H9 (cell line): ENCODE measurements at regions not wholly inside any gene's neighbourhood (a gene's known extent, or its start where the extent isn't known, plus 50 kb on each side); places are given as distances from the start of the nearest gene placed in this dataset.

Experiments
- DNase-seq: peaks from one replicate; pipeline ENCODE4 v3.0.0-alpha.2; 2017
- H2AFZ ChIP-seq: one replicate; pipeline ENCODE4 v1.6.1; 2013; ENCODE audit warnings: mild to moderate bottlenecking, low read length, control low read depth, moderate library complexity
- H2AK5ac ChIP-seq: 2 replicates; pipeline ENCODE4 v1.6.1; 2013; ENCODE audit warnings: low read length, control low read depth, mixed read lengths; ENCODE audit not compliant: insufficient read length
- H2BK120ac ChIP-seq: one replicate; pipeline ENCODE4 v1.6.1; 2013; ENCODE audit warnings: low read depth, mild to moderate bottlenecking, low read length, control low read depth, inconsistent platforms; ENCODE audit not compliant: poor library complexity, severe bottlenecking
- H2BK12ac ChIP-seq: 2 replicates; pipeline ENCODE4 v1.6.1; 2013; ENCODE audit warnings: low read length, control low read depth, mixed read lengths, low read depth; ENCODE audit not compliant: insufficient read length
- H2BK15ac ChIP-seq: 2 replicates; pipeline ENCODE4 v1.6.1; 2013; ENCODE audit warnings: low read depth, low read length, control low read depth
- H2BK20ac ChIP-seq: one replicate; pipeline ENCODE4 v1.6.1; 2013; ENCODE audit warnings: low read depth, mild to moderate bottlenecking, low read length, control low read depth, inconsistent platforms; ENCODE audit not compliant: poor library complexity, severe bottlenecking
- H2BK5ac ChIP-seq: 2 replicates; pipeline ENCODE4 v1.6.1; 2013; ENCODE audit warnings: low read length, control low read depth, mixed read lengths; ENCODE audit not compliant: insufficient read length
- H3K14ac ChIP-seq: 2 replicates; pipeline ENCODE4 v1.6.1; 2013; ENCODE audit warnings: low read length, control low read depth; ENCODE audit not compliant: insufficient read depth
- H3K18ac ChIP-seq: 2 replicates; pipeline ENCODE4 v1.6.1; 2013; ENCODE audit warnings: low read depth, mild to moderate bottlenecking, mixed read lengths, low read length, control low read depth; ENCODE audit not compliant: insufficient read length
- H3K23ac ChIP-seq: 2 replicates; pipeline ENCODE4 v1.6.1; 2013; ENCODE audit warnings: low read length, control low read depth, mixed read lengths, low read depth; ENCODE audit not compliant: insufficient read length
- H3K23me2 ChIP-seq: 2 replicates; pipeline ENCODE4 v1.6.1; 2013; ENCODE audit warnings: low read depth, mild to moderate bottlenecking, mixed read lengths, low read length, control low read depth; ENCODE audit not compliant: insufficient read length, poor library complexity, severe bottlenecking
- H3K27ac ChIP-seq: 2 replicates; pipeline ENCODE4 v1.5.1; 2013; ENCODE audit warnings: low read length, control low read depth, mixed read lengths, low read depth; ENCODE audit not compliant: insufficient read length
- H3K27me3 ChIP-seq: 2 replicates; pipeline ENCODE4 v1.6.1; 2013; ENCODE audit warnings: low read length, control low read depth, inconsistent platforms; ENCODE audit not compliant: insufficient read depth
- H3K4ac ChIP-seq: 2 replicates; pipeline ENCODE4 v1.6.1; 2013; ENCODE audit warnings: low read depth, mild to moderate bottlenecking, control low read depth, inconsistent platforms, low read length, moderate library complexity
- H3K4me1 ChIP-seq: 2 replicates; pipeline ENCODE4 v1.6.1; 2013; ENCODE audit warnings: low read length, control low read depth, inconsistent platforms; ENCODE audit not compliant: insufficient read depth
- H3K4me2 ChIP-seq: 2 replicates; pipeline ENCODE4 v1.6.1; 2013; ENCODE audit warnings: low read length, control low read depth, mixed read lengths; ENCODE audit not compliant: insufficient read length, insufficient read depth
- H3K56ac ChIP-seq: 2 replicates; pipeline ENCODE4 v1.6.1; 2013; ENCODE audit warnings: low read depth, mild to moderate bottlenecking, mixed read lengths, low read length, control low read depth; ENCODE audit not compliant: insufficient read length
- H3K79me1 ChIP-seq: 2 replicates; pipeline ENCODE4 v1.6.1; 2013; ENCODE audit warnings: low read depth, mild to moderate bottlenecking, moderate library complexity, low read length, control low read depth, inconsistent platforms; ENCODE audit not compliant: insufficient read depth, poor library complexity, severe bottlenecking
- H3K79me2 ChIP-seq: 2 replicates; pipeline ENCODE4 v1.6.1; 2013; ENCODE audit warnings: low read length, control low read depth, inconsistent platforms; ENCODE audit not compliant: insufficient read depth
- H3K9ac ChIP-seq: 2 replicates; pipeline ENCODE4 v1.6.1; 2013; ENCODE audit warnings: low read length, control low read depth, mixed read lengths; ENCODE audit not compliant: insufficient read length; ENCODE audit errors: extremely low read depth
- H3K9me3 ChIP-seq: one replicate; pipeline ENCODE4 v1.6.1; 2013; ENCODE audit warnings: low read depth, low read length, inconsistent platforms; ENCODE audit not compliant: control insufficient read depth
- H3T11ph ChIP-seq: one replicate; pipeline ENCODE4 v1.6.1; 2013; ENCODE audit warnings: mild to moderate bottlenecking, low read length, control low read depth, inconsistent platforms
- H4K20me1 ChIP-seq: one replicate; pipeline ENCODE4 v1.6.1; 2013; ENCODE audit not compliant: control insufficient read depth, insufficient read length, insufficient read depth
- H4K5ac ChIP-seq: 2 replicates; pipeline ENCODE4 v1.6.1; 2013; ENCODE audit warnings: low read depth, mild to moderate bottlenecking, mixed read lengths, low read length, control low read depth; ENCODE audit not compliant: insufficient read length
- H4K8ac ChIP-seq: replicated peaks from 2 replicates; pipeline ENCODE4 v1.6.1; 2013; ENCODE audit warnings: low read length, control low read depth, mixed read lengths, low read depth; ENCODE audit not compliant: insufficient read length
- H4K91ac ChIP-seq: 2 replicates; pipeline ENCODE4 v1.6.1; 2013; ENCODE audit warnings: low read depth, mild to moderate bottlenecking, moderate library complexity, mixed read lengths, low read length, control low read depth; ENCODE audit not compliant: insufficient read length
- H3K27ac Mint-ChIP-seq, 3 experiments: 2 replicates in 2 of 3; 3 replicates in 1 of 3; pipeline ENCODE4 v1.8.0; 2020 to 2021; ENCODE audit warnings: mixed read lengths in 3 of 3, mild to moderate bottlenecking in 1 of 3, moderate library complexity in 1 of 3
- H3K27me3 Mint-ChIP-seq: 2 replicates; pipeline ENCODE4 v1.8.0; 2021; ENCODE audit warnings: low read depth, mild to moderate bottlenecking, moderate library complexity, mixed read lengths
- H3K36me3 Mint-ChIP-seq, 3 experiments: 2 replicates in 2 of 3; 3 replicates in 1 of 3; pipeline ENCODE4 v1.8.0; 2020 to 2021; ENCODE audit warnings: low read depth in 3 of 3, mixed read lengths in 3 of 3; ENCODE audit not compliant: insufficient read depth in 1 of 3
- H3K4me1 Mint-ChIP-seq, 2 experiments: 2 replicates each; pipeline ENCODE4 v1.8.0; 2020; ENCODE audit warnings: mixed read lengths in 2 of 2
- H3K4me3 Mint-ChIP-seq, 2 experiments: 2 replicates in 1 of 2; 3 replicates in 1 of 2; pipeline ENCODE4 v1.8.0; 2020 to 2021; ENCODE audit warnings: mild to moderate bottlenecking in 2 of 2, mixed read lengths in 2 of 2, moderate library complexity in 1 of 2
- H3K9me3 Mint-ChIP-seq, 2 experiments: 2 replicates in 1 of 2; 3 replicates in 1 of 2; pipeline ENCODE4 v1.8.0; 2020; ENCODE audit warnings: mild to moderate bottlenecking in 2 of 2, mixed read lengths in 2 of 2, moderate library complexity in 1 of 2
- WGBS: extraction: QIAGEN DNeasy Blood & Tissue Kit; methylation state at CpG from one replicate; pipeline ENCODE4 v1.1.7; 2013; ENCODE audit warnings: missing lambda C conversion rate, low lambda C conversion rate, mixed read lengths; ENCODE audit not compliant: insufficient read length; ENCODE audit errors: extremely low coverage; 5-methylcytosine and 5-hydroxymethylcytosine counted together
- TF ChIP-seq, protein P1 (sequence below): fragments of 200-600 bp; sonication (generic); conservative IDR thresholded peaks from 3 replicates; pipeline ENCODE4 v1.8.0; 2021; ENCODE audit warnings: antibody characterized with exemption, mild to moderate bottlenecking

DNA sequence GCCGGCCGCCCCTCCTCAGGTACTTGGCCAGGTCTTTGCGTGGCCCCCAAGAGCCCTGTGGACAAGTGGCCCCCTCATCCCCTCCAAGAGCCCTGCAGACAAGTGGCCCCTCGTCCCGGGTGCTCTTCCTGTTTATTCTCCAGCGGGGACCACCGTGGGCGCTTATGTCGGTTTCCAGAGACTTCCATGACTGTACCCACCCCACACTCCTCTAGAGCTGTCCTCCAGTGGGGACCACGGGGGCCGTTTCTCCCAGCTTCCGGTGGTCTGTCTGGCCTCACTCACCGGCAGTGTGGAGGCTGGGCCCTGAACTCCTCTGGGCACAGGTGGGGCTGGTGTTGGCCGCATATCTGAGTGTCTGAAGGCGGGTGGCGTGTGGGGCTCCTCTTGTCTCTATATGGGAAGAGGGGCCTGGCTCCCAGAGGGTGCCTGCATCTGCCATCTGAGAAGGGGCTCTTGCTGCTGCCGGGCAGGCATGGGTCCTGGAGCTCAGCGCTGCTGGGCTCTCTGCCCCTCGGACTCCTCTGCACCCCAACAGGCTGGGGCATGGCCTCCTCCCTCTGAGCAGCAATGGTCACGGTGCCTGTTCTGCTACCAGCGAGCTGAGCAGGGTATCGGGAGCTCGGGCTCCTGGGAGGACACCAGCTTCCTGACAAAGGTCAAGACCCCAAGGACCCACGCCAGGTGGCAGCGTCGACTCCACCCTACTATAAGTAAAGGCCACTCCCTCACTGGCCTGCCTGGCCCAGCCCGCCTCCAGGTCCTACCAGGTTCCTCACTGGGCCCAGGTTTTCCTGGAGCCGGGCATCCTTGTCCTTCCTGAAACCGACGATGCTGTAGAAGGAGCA lies 1264.3 kb downstream of the BRD1 start:
- no peak for DNase-seq
- Mint-ChIP-seq H3K4me1 (peaks cover 4 to 5% of the 10 kb centered on the region in 2 experiments; a peak in 2 of 4 replicates), H3K9me3 (peaks cover 0 to 2% of the 10 kb centered on the region in 2 experiments; a peak in 2 of 5 replicates), H3K27me3 (peaks cover 1% of the 10 kb centered on the region), H3K27ac (no peak overlapping the region; a peak in 1 of 7 replicates), H3K36me3 (peaks cover 0 to 5% (median 0%) of the 10 kb centered on the region in 3 experiments; a peak in 3 of 7 replicates), H3K4me3 (no peak overlapping the region)
- H3K9ac ChIP-seq: no peak overlapping the region
- no peak overlapping the region for H2BK15ac ChIP-seq
- H3K23ac ChIP-seq: no peak overlapping the region
- peaks cover 5% of the 10 kb centered on the region for H4K20me1 ChIP-seq
- no peak overlapping the region for H4K5ac ChIP-seq
- H3K56ac ChIP-seq: no peak overlapping the region
- H3K9me3 ChIP-seq: no peaks in the 10 kb centered on the region
- H4K91ac ChIP-seq: no peak overlapping the region
- no peak overlapping the region; the same call in 1 of the 2 replicates for H3K14ac ChIP-seq
- H3K4ac ChIP-seq: no peak overlapping the region
- no peak overlapping the region for H4K8ac ChIP-seq
- H2BK12ac ChIP-seq: no peak overlapping the region
- no peak overlapping the region for H2BK20ac ChIP-seq
- no peak overlapping the region for H2AK5ac ChIP-seq
- no peaks in the 10 kb centered on the region; the same call in 1 of the 2 replicates for H3K79me2 ChIP-seq
- H3K79me1 ChIP-seq: no peaks in the 10 kb centered on the region
- no peak overlapping the region for H2AFZ ChIP-seq
- H3K4me1 ChIP-seq: no peaks in the 10 kb centered on the region
- no peaks in the 10 kb centered on the region for H3K23me2 ChIP-seq
- no peak overlapping the region for H3K27ac ChIP-seq
- no peak overlapping the region for H2BK5ac ChIP-seq
- no peak overlapping the region for H3K4me2 ChIP-seq
- TF ChIP-seq, protein P1, sequence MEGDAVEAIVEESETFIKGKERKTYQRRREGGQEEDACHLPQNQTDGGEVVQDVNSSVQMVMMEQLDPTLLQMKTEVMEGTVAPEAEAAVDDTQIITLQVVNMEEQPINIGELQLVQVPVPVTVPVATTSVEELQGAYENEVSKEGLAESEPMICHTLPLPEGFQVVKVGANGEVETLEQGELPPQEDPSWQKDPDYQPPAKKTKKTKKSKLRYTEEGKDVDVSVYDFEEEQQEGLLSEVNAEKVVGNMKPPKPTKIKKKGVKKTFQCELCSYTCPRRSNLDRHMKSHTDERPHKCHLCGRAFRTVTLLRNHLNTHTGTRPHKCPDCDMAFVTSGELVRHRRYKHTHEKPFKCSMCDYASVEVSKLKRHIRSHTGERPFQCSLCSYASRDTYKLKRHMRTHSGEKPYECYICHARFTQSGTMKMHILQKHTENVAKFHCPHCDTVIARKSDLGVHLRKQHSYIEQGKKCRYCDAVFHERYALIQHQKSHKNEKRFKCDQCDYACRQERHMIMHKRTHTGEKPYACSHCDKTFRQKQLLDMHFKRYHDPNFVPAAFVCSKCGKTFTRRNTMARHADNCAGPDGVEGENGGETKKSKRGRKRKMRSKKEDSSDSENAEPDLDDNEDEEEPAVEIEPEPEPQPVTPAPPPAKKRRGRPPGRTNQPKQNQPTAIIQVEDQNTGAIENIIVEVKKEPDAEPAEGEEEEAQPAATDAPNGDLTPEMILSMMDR: no peak
- no peak overlapping the region for H3T11ph ChIP-seq
- no CpG with 5 or more reads among the region's 30 CpGs for WGBS
- H2BK120ac ChIP-seq: no peak overlapping the region
- no peak overlapping the region for H3K18ac ChIP-seq
- H3K27me3 ChIP-seq: no peaks in the 10 kb centered on the region
